ENCODE measurements at regions not wholly inside any gene's neighbourhood (a gene's known extent, or its start where the extent isn't known, plus 50 kb on each side); places are given as distances from the start of the nearest gene placed in this dataset.
A peak's percentile ranks its signal among the peaks of the same experiment; 100 is the strongest.

DNA sequence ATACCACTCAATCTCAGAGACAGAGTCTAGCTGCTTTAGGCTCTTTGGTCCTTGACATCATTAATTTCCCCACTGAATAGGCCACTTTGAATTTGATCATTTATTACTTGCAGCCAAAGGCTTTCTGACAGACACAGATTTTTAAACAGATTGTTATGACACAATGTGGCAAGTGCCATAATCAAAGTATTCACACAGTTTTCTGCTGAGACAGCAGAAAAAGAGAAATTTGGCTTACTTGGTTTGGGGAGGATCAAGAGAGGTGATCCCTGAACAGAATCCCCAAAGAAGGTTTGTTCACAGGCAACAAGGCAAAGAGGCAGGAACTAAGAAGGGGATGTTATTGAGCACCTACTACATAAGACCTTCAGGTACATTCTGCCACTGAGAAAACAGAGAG is 138.0 kb upstream of the TOP1 start:
- Histone ChIP-seq H3K27ac (no peak overlapping the region), H3K9ac (ENCODE audit: insufficient read length) (no peak overlapping the region), H3K36me3 (ENCODE audit: insufficient read depth, low read length) (no peaks in the 10 kb centered on the region), H3K4me3 (no peak overlapping the region), H3K9me3 (ENCODE audit: low read depth, low read length) (no peaks in the 10 kb centered on the region)
- TF ChIP-seq POLR2AphosphoS5 (IDR thresholded peaks at IDR 0.05; ENCODE audit: borderline replicate concordance, low read depth, low read length) (no peak), EZH2 (IDR thresholded peaks at IDR 0.05) (no peak), FOXP2 (optimal IDR thresholded peaks at IDR 0.05; ENCODE audit: control extremely low read depth, extremely low read length, insufficient read depth) (no peak)
- no peak for DNase-seq (ENCODE audit: low read depth, low spot score)

DNA sequence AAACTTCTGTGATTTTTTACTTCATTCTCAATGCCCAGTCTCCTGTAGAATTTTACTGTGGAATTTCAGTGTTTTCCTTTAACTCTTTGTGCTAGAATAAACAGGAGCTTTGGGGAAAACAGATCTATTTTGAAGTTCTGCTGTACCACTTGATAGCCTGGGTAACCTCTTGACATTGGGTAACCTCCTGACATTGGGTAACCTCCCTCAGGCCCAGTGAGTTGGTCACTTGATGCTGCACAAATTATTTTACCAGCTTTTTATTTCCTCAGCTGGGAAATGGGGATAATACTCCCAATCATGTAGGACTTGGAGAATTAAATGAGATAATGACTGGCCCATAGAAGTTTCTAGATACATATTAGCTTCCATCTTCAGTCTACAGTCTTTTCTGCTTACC is 137.3 kb upstream of the TOP1 start:
- Histone ChIP-seq H3K4me3 (no peak overlapping the region), H3K9ac (ENCODE audit: insufficient read length) (no peak overlapping the region), H3K27ac (no peak overlapping the region), H3K9me3 (ENCODE audit: low read depth, low read length) (no peaks in the 10 kb centered on the region), H3K36me3 (ENCODE audit: insufficient read depth, low read length) (no peaks in the 10 kb centered on the region)
- TF ChIP-seq FOXP2 (optimal IDR thresholded peaks at IDR 0.05; ENCODE audit: control extremely low read depth, extremely low read length, insufficient read depth) (no peak), EZH2 (IDR thresholded peaks at IDR 0.05) (no peak), POLR2AphosphoS5 (IDR thresholded peaks at IDR 0.05; ENCODE audit: borderline replicate concordance, low read depth, low read length) (no peak)
- no peak for DNase-seq (ENCODE audit: low read depth, low spot score)

DNA sequence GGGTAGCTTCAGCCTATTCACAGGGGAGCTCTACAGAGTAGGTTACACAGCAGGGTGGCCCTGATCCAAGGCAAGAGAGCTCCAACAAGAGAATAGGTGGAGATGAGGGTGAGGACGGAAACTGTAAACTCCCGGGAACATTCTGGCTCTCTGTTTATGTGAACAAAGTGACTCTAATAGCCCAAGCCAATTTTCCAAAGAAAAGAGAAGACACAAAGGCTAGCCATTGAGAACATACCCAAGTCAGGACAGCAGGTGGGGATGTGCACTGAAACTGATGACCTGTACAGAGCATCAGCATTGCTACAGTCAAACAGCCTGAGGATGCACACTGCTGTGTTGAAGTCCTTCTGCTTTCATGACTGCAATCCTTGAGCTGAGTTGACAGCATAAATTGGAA is 136.0 kb upstream of the TOP1 start:
- no peaks in the 10 kb centered on the region for H3K9me3 ChIP-seq (ENCODE audit: low read depth, low read length)

DNA sequence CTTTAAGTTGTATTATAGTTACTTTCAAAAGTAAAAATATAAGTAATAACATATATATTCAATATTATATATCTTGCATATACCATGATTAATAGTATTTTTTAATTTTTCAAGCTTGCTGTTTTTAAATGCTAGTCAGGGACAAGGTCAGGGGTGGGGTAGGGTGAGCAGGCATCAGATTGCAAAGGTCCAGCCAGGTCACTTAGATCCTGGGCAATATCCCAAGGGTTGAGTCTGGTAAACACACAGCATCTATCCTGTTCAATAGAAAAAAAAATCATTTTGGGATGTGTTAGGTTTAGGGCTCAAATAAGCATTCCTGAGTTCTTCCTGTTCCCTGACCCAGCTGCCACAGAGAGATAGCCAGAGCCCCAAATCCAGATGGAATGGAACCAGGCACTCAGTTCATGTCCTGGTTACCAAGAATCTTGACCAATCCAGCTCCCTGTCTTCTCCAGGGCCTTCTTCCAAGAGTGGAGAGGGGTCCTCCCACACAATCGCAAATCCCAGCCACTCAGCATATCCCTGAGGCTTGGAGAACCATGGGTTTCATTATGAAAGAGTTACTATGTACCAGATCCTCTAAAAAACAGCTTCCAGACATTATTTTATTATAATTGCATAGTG is 134.9 kb upstream of the TOP1 start:
- no peaks in the 10 kb centered on the region for H3K9me3 ChIP-seq (ENCODE audit: low read depth, low read length)
- no peak overlapping the region for H3K4me3 ChIP-seq
- TF ChIP-seq POLR2AphosphoS5 (IDR thresholded peaks at IDR 0.05; ENCODE audit: borderline replicate concordance, low read depth, low read length) (no peak), EZH2 (IDR thresholded peaks at IDR 0.05) (no peak)
- no peaks in the 10 kb centered on the region for H3K36me3 ChIP-seq (ENCODE audit: insufficient read depth, low read length)
- no peak overlapping the region for H3K9ac ChIP-seq (ENCODE audit: insufficient read length)
- no peak for DNase-seq (ENCODE audit: low read depth, low spot score)
- H3K27ac ChIP-seq, result no peak overlapping the region

More for the DNA sequence above, 136.0 kb upstream of the TOP1 start:
- Histone ChIP-seq H3K27ac (no peak overlapping the region), H3K4me3 (no peak overlapping the region), H3K9ac (ENCODE audit: insufficient read length) (no peak overlapping the region), H3K36me3 (ENCODE audit: insufficient read depth, low read length) (no peaks in the 10 kb centered on the region)
- no peak for DNase-seq (ENCODE audit: low read depth, low spot score)
- no peak for TF ChIP-seq EZH2 (IDR thresholded peaks at IDR 0.05)
- TF ChIP-seq POLR2AphosphoS5 (IDR thresholded peaks at IDR 0.05; ENCODE audit: borderline replicate concordance, low read depth, low read length), result no peak
- TF ChIP-seq FOXP2 (optimal IDR thresholded peaks at IDR 0.05; ENCODE audit: control extremely low read depth, extremely low read length, insufficient read depth), result no peak

DNA sequence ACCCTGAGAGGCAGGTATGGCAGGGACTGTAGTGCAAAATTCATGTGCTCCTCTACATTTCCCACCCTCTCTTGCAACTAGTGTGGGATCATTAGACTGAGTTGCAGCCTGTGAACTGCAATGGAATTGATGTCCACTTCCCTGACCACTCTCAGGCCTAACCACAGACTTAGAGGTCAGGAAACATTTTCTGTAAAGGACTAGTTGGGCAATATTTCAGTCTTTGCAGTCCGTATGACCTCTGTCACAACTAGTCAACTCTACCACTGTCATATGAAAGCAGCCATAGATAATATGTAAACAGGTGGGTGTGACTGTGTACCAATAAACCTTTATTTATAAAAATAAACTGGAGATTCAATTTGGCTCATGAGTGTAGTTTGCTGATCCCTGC is 134.4 kb upstream of the TOP1 start:
- Histone ChIP-seq H3K9ac (ENCODE audit: insufficient read length) (no peak overlapping the region), H3K27ac (no peak overlapping the region), H3K36me3 (ENCODE audit: insufficient read depth, low read length) (no peaks in the 10 kb centered on the region), H3K9me3 (ENCODE audit: low read depth, low read length) (no peaks in the 10 kb centered on the region), H3K4me3 (no peak overlapping the region)
- DNase-seq (ENCODE audit: low read depth, low spot score), result no peak
- TF ChIP-seq FOXP2 (optimal IDR thresholded peaks at IDR 0.05; ENCODE audit: control extremely low read depth, extremely low read length, insufficient read depth), result no peak
- no peak for TF ChIP-seq EZH2 (IDR thresholded peaks at IDR 0.05)
- no peak for TF ChIP-seq POLR2AphosphoS5 (IDR thresholded peaks at IDR 0.05; ENCODE audit: borderline replicate concordance, low read depth, low read length)

DNA sequence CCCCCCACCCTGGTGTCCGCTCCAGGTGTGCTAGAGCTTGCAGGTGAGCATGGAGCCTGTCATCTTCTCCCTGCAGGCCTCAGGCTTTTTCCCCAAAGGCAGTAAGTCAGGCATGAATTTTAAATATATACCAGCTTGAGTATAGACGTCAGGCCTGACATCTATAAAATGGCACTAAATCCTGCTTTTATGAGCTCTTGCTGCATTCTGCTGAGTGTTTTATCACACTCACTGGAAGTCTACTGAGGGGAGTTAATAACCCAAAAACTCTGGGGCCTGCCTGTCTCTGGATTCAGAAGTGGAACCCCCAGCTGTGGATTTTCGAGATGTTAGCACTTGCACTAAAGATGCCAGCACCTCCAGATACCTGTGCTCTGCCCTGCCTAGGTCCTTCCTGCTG is 133.4 kb upstream of the TOP1 start:
- H3K4me3 ChIP-seq, result no peak overlapping the region
- H3K36me3 ChIP-seq (ENCODE audit: insufficient read depth, low read length), result no peaks in the 10 kb centered on the region
- DNase-seq (ENCODE audit: low read depth, low spot score), result no peak
- no peak for TF ChIP-seq EZH2 (IDR thresholded peaks at IDR 0.05)
- TF ChIP-seq FOXP2 (optimal IDR thresholded peaks at IDR 0.05; ENCODE audit: control extremely low read depth, extremely low read length, insufficient read depth), result no peak
- TF ChIP-seq POLR2AphosphoS5 (IDR thresholded peaks at IDR 0.05; ENCODE audit: borderline replicate concordance, low read depth, low read length), result no peak
- no peak overlapping the region for H3K9ac ChIP-seq (ENCODE audit: insufficient read length)
- no peak overlapping the region for H3K27ac ChIP-seq
- no peaks in the 10 kb centered on the region for H3K9me3 ChIP-seq (ENCODE audit: low read depth, low read length)

DNA sequence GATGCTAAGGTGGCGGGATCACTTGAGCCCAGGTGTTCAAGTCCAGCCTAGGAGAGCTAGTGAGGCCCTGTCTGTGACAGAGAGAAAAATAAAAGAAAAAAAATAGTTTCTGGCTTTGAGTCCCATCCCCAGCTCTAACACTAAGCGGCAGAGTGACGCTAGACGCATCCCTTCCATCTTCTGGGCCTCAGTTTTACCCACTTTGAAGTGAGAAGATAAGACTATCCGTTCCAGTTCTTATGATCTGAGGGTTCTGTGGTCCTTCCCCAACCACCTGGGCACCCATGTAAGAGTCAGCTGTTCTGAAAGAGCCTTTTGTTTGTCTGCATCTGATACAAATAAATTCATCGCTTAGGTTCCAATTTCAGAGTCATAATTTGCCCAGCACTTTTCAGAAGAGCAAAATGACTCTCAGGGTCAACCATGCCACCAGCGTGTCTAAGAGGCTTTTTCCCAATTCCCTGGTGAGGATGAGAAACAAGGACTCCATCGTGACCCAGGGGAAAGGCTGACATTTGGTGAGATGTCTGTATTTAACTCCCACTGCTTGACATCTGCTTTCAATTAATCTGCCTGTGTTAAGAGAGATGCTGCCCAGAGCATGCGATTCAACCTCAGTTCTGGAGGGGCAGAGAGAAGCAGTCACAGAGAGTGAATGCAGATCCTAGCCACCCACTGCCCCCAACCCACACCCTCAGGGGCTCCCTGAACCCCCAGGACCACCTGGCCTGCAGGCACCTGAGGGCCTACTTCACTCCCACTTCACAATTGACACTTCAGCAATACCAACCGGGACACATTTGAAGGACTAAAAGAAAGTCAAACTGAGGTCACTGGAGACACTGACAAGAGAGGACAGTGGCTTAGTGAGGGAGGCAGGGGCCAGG is 131.6 kb upstream of the TOP1 start:
- H3K9ac ChIP-seq (ENCODE audit: insufficient read length), result no peak overlapping the region

DNA sequence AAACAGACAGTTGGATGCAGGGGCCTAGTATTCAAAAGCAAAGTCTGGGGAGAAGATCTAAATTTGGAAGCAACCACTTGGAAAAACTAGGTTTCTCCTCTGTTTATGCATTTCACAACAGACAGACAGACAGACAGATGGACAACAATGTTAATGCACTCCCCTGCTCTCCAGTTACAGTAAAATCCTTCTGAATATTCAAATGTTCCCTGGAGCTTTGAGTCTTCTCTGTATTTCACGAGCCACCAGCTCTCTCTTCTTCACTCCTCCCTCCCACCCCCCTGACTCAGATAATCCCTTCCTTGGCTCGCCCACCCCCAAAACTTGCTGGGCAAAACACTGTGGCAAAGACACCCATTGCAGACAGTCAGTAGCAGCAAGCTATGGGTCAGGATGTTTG is 129.3 kb upstream of the TOP1 start:
- DNase-seq (ENCODE audit: low read depth, low spot score), result no peak
- H3K27ac ChIP-seq, result no peak overlapping the region

More for the DNA sequence above, 131.6 kb upstream of the TOP1 start:
- TF ChIP-seq EZH2 (IDR thresholded peaks at IDR 0.05) (no peak), FOXP2 (optimal IDR thresholded peaks at IDR 0.05; ENCODE audit: control extremely low read depth, extremely low read length, insufficient read depth) (no peak), POLR2AphosphoS5 (IDR thresholded peaks at IDR 0.05; ENCODE audit: borderline replicate concordance, low read depth, low read length) (no peak)
- H3K27ac ChIP-seq, result no peak overlapping the region
- H3K36me3 ChIP-seq (ENCODE audit: insufficient read depth, low read length), result no peaks in the 10 kb centered on the region
- DNase-seq (ENCODE audit: low read depth, low spot score), result peak; percentile 45
- no peaks in the 10 kb centered on the region for H3K9me3 ChIP-seq (ENCODE audit: low read depth, low read length)
- H3K4me3 ChIP-seq, result no peak overlapping the region

More for the DNA sequence above, 129.3 kb upstream of the TOP1 start:
- Histone ChIP-seq H3K4me3 (no peak overlapping the region), H3K9ac (ENCODE audit: insufficient read length) (no peak overlapping the region), H3K36me3 (ENCODE audit: insufficient read depth, low read length) (no peaks in the 10 kb centered on the region), H3K9me3 (ENCODE audit: low read depth, low read length) (no peaks in the 10 kb centered on the region)
- no peak for TF ChIP-seq FOXP2 (optimal IDR thresholded peaks at IDR 0.05; ENCODE audit: control extremely low read depth, extremely low read length, insufficient read depth)
- no peak for TF ChIP-seq POLR2AphosphoS5 (IDR thresholded peaks at IDR 0.05; ENCODE audit: borderline replicate concordance, low read depth, low read length)
- no peak for TF ChIP-seq EZH2 (IDR thresholded peaks at IDR 0.05)
